ENCODE measurements at regions not wholly inside any gene's neighbourhood (a gene's known extent, or its start where the extent isn't known, plus 50 kb on each side); places are given as distances from the start of the nearest gene placed in this dataset.

- Mint-ChIP-seq H3K27ac (no peak overlapping the region), H3K4me3 (no peak overlapping the region), H3K36me3 (no peaks in the 10 kb centered on the region), H3K9me3 (peaks cover 0 to 5% (median 3%) of the 10 kb centered on the region in 7 donors), H3K27me3 (no peaks in the 10 kb centered on the region), H3K4me1 (no peaks in the 10 kb centered on the region)
- DNase-seq: no peak
- ATAC-seq (ENCODE audit: low read depth in 2 of 2): no peak
Observed at GRCh38 chr3:25084016-25084415, 344.0 kb upstream of the RARB start.

DNA sequence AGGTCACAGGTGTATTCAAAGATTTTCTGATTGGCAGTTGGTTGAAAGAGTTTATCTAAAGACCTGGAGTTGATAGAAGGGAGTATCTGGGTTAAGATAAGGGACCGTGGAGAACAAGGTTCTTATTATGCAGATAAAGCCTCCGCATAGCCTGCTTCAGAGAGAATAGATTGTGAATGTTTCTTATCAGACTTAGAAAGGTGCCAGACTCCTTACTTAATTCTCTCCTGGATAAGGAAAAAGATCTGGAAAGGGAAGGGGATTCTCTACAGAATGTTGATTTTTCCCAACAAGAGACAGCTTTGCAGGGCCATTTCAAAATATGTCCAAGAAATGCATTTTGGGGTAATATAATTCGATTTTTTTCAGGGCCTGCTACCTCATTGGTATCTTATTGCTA is 341.3 kb upstream of the RARB start:
- Mint-ChIP-seq H3K4me1 (no peaks in the 10 kb centered on the region), H3K4me3 (no peak overlapping the region), H3K27me3 (no peaks in the 10 kb centered on the region), H3K36me3 (no peaks in the 10 kb centered on the region), H3K27ac (no peak overlapping the region), H3K9me3 (peaks cover 0 to 4% (median 0%) of the 10 kb centered on the region in 7 donors)
- no peak for ATAC-seq (ENCODE audit: low read depth in 2 of 2)
- no peak for DNase-seq

DNA sequence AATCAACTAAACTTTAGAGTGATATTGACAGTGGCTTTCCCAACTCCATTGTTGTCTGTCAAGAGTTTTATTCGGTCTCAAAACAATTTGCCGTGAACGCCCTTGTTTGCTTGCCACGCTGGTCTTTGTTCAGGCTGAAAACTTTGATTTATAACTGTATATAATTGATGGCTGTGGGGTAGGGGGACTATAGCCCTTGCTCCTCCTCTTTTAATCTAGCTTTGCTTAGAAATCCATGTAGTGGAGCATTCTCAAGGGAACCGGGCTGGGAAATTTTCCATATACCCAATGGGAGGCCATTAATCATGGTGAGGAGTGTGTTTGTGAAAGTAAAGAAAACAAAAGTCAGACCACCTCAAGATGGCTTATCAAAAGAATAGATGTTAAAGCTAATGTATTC is 339.8 kb upstream of the RARB start:
- no peak for DNase-seq
- Mint-ChIP-seq H3K4me3 (no peak overlapping the region), H3K27me3 (no peaks in the 10 kb centered on the region), H3K27ac (no peak overlapping the region), H3K36me3 (no peaks in the 10 kb centered on the region), H3K9me3 (peaks cover 0 to 4% (median 0%) of the 10 kb centered on the region in 7 donors), H3K4me1 (no peaks in the 10 kb centered on the region)
- ATAC-seq (ENCODE audit: low read depth in 2 of 2): no peak

GRCh38 chr3:25090698-25091453 is 337.2 kb upstream of the RARB start:
- no peaks in the 10 kb centered on the region for H3K27me3 Mint-ChIP-seq
- no peak overlapping the region for H3K4me3 Mint-ChIP-seq
- no peak overlapping the region for H3K27ac Mint-ChIP-seq
- H3K9me3 Mint-ChIP-seq: peaks cover 0 to 3% (median 0%) of the 10 kb centered on the region in 7 donors
- DNase-seq (no peak), ATAC-seq (ENCODE audit: low read depth in 2 of 2) (no peak)
- H3K4me1 Mint-ChIP-seq: no peaks in the 10 kb centered on the region
- no peaks in the 10 kb centered on the region for H3K36me3 Mint-ChIP-seq

GRCh38 chr3:25091934-25092333 is 336.1 kb upstream of the RARB start:
- H3K27me3 Mint-ChIP-seq: no peaks in the 10 kb centered on the region
- ATAC-seq (ENCODE audit: low read depth in 2 of 2) (no peak), DNase-seq (no peak)
- H3K27ac Mint-ChIP-seq: no peak overlapping the region
- no peak overlapping the region for H3K4me3 Mint-ChIP-seq
- no peaks in the 10 kb centered on the region for H3K36me3 Mint-ChIP-seq
- H3K9me3 Mint-ChIP-seq: peaks cover 0 to 3% (median 0%) of the 10 kb centered on the region in 7 donors
- H3K4me1 Mint-ChIP-seq: no peaks in the 10 kb centered on the region

DNA sequence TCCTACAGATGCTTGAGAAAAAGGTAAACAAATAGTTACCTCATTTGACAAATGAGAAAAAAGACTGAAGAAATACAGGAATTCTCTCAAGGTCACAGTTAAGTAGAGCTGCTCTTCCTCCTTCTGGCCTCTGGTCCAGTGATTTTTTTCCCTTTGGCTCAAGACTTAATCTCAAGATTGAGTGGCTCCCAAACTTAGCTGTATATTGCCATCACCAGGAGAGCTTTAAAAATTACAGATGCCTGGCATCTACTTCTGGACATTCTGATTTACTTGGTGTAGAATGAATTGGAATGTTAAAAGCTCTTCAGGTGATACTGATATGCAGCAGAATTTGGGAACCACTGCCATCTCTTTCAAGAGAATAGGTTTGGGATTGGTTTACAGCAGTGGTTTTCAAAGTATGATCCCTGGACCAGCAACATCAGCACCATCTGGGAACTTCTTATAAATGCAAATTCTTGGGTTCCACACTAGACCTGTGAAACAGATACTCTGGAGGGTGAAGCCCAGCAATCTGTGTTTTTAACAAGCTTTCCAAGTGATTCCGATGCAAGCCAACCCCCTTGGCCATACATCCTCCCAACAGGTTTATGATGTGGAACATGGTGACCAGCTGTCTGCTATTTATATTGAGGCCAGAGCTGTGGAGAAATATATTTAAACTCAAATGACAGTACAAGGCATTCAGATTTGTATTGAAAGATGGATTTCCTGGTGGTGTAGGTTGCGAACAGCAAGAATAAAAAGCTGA is 333.0 kb upstream of the RARB start:
- Mint-ChIP-seq H3K9me3 (peaks cover 0 to 5% (median 0%) of the 10 kb centered on the region in 7 donors), H3K4me3 (no peak overlapping the region), H3K27me3 (no peaks in the 10 kb centered on the region), H3K27ac (no peak overlapping the region), H3K4me1 (no peaks in the 10 kb centered on the region), H3K36me3 (no peaks in the 10 kb centered on the region)
- ATAC-seq (ENCODE audit: low read depth in 2 of 2): no peak
- DNase-seq: no peak

- Mint-ChIP-seq H3K36me3 (no peaks in the 10 kb centered on the region), H3K27me3 (no peaks in the 10 kb centered on the region), H3K9me3 (peaks cover 0 to 5% (median 0%) of the 10 kb centered on the region in 7 donors), H3K4me3 (no peak overlapping the region), H3K4me1 (no peaks in the 10 kb centered on the region), H3K27ac (no peak overlapping the region)
- no peak for DNase-seq
- no peak for ATAC-seq (ENCODE audit: low read depth in 2 of 2)
Observed at GRCh38 chr3:25096536-25096935, 331.5 kb upstream of the RARB start.

- no peaks in the 10 kb centered on the region for H3K27me3 Mint-ChIP-seq
- DNase-seq: no peak
- no peak overlapping the region for H3K27ac Mint-ChIP-seq
Observed at GRCh38 chr3:25097023-25097422, 331.0 kb upstream of the RARB start.

DNA sequence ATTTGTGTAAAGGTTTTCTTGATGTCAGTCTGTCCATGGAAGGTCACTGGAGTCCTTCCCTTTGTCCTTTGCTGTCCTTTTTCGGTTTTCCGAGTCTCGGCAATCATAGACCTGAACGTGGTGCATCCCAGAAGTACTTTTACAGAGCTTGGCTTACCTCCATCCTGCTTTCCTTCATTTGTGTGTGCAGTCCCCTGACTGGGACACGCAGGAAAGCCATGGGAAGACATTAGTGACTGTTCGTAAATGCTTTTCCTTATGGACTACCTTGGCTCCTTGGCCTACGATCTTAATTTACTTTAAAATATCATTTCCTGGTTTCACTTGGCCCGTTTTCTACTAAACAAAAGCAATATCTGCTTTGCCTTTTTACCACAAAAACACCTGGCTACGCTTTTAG is 328.4 kb upstream of the RARB start:
- H3K4me1 Mint-ChIP-seq: no peaks in the 10 kb centered on the region
- ATAC-seq (ENCODE audit: low read depth in 2 of 2): no peak

More at GRCh38 chr3:25097023-25097422, 331.0 kb upstream of the RARB start:
- no peak for ATAC-seq (ENCODE audit: low read depth in 2 of 2)
- H3K4me1 Mint-ChIP-seq: no peaks in the 10 kb centered on the region
- H3K4me3 Mint-ChIP-seq: no peak overlapping the region
- peaks cover 0 to 5% (median 0%) of the 10 kb centered on the region in 7 donors for H3K9me3 Mint-ChIP-seq
- H3K36me3 Mint-ChIP-seq: no peaks in the 10 kb centered on the region

GRCh38 chr3:25103391-25103790 is 324.7 kb upstream of the RARB start:
- H3K4me3 Mint-ChIP-seq: no peak overlapping the region
- no peak overlapping the region for H3K27ac Mint-ChIP-seq
- H3K9me3 Mint-ChIP-seq: peaks cover 0 to 4% (median 0%) of the 10 kb centered on the region in 7 donors

More for the DNA sequence above, 328.4 kb upstream of the RARB start:
- Mint-ChIP-seq H3K27ac (no peak overlapping the region), H3K9me3 (peaks cover 0 to 5% (median 0%) of the 10 kb centered on the region in 7 donors), H3K27me3 (no peaks in the 10 kb centered on the region), H3K4me3 (no peak overlapping the region), H3K36me3 (no peaks in the 10 kb centered on the region)
- DNase-seq: no peak

DNA sequence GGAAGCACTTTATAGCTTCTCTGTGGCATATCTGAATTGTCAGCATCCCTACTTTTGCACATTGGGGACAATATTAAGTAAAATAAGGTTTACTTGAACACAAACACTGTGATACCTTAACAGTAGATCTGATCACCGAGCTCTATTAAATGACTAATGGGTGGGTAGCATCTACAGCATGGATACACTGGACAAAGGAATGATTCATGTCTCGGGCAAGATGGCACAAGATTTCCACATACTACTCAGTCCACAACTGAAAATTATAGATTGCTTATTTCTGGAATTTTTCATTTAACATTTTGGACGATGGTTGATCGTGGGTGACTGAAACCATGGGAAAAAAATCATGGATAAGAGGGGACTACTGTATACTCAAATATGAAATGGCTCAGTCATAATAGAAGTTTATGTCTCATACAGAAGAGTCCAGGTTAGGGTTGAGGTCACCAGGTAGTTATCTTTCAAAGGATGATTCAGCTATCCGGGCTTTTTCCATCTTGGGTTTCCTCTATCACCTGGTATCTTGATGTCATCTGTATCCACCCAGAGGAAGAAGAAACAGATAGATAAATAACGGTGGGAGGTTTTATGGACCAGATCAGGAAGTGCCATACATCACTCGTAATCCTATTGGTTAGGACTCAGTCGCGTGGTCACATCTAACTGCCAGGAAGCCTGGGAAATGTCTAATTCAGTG is 320.0 kb upstream of the RARB start:
- DNase-seq: no peak

More at GRCh38 chr3:25103391-25103790, 324.7 kb upstream of the RARB start:
- no peaks in the 10 kb centered on the region for H3K36me3 Mint-ChIP-seq
- H3K4me1 Mint-ChIP-seq: no peaks in the 10 kb centered on the region
- DNase-seq (no peak), ATAC-seq (ENCODE audit: low read depth in 2 of 2) (no peak)
- no peaks in the 10 kb centered on the region for H3K27me3 Mint-ChIP-seq

GRCh38 chr3:25110642-25111041 is 317.4 kb upstream of the RARB start:
- no peak overlapping the region for H3K4me3 Mint-ChIP-seq
- H3K27ac Mint-ChIP-seq: no peak overlapping the region
- DNase-seq: no peak
- peaks cover 0 to 2% (median 0%) of the 10 kb centered on the region in 7 donors for H3K9me3 Mint-ChIP-seq
- no peaks in the 10 kb centered on the region for H3K27me3 Mint-ChIP-seq
- no peak for ATAC-seq (ENCODE audit: low read depth in 2 of 2)
- H3K4me1 Mint-ChIP-seq: no peaks in the 10 kb centered on the region
- H3K36me3 Mint-ChIP-seq: no peaks in the 10 kb centered on the region

More for the DNA sequence above, 320.0 kb upstream of the RARB start:
- Mint-ChIP-seq H3K9me3 (peaks cover 0 to 4% (median 0%) of the 10 kb centered on the region in 7 donors), H3K36me3 (no peaks in the 10 kb centered on the region), H3K27me3 (no peaks in the 10 kb centered on the region), H3K4me3 (no peak overlapping the region), H3K27ac (no peak overlapping the region), H3K4me1 (no peaks in the 10 kb centered on the region)
- no peak for ATAC-seq (ENCODE audit: low read depth in 2 of 2)

DNA sequence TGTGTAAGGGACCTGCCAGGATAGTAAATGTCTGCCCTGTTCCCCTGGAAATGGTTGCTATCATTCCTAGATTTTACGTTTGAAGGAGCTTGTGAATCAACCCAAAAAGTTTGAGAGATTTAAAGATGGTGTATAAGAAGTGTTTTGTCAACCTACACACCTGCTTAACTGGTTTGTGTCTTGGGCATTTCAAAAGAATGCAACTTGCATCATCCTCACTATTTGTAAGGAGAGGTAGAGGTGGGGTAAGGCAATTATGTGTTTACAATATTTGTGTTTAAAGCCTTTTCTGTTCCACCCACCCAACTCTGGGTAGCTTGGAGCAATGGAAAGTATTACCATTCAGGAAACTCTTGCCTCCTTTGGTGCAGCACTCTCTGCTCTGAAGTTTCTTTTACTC is 314.2 kb upstream of the RARB start:
- H3K4me3 Mint-ChIP-seq: no peak overlapping the region
- no peak for DNase-seq
- H3K4me1 Mint-ChIP-seq: no peaks in the 10 kb centered on the region
- H3K36me3 Mint-ChIP-seq: no peaks in the 10 kb centered on the region
- peaks cover 0 to 4% (median 0%) of the 10 kb centered on the region in 7 donors for H3K9me3 Mint-ChIP-seq
- no peaks in the 10 kb centered on the region for H3K27me3 Mint-ChIP-seq
- H3K27ac Mint-ChIP-seq: no peak overlapping the region
- no peak for ATAC-seq (ENCODE audit: low read depth in 2 of 2)
